ENCODE measurements at regions not wholly inside any gene's neighbourhood (a gene's known extent, or its start where the extent isn't known, plus 50 kb on each side); places are given as distances from the start of the nearest gene placed in this dataset.

DNA sequence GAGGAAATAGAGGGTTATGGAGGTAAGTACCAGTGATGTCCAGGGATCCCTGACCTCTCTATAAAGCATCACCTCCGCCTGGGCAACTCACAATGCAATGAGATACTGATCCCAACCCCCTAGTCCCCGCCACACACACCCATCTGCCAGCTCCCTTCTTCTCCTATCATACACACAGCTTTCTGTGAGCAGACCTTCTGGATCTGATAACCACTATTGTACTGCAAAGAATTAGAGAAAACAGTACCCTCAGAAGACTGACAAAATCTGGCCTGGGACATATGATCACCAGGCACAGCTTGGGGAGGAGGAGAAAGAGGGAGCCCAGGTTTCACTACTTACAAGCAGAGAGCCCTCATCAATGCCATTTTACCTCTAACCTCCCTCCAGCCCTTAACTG, 249.0 kb downstream of the SEC61B start:
- H3K79me1 ChIP-seq (replicated peaks; ENCODE audit: low read length, poor library complexity, severe bottlenecking): no peaks in the 10 kb centered on the region
- no peaks in the 10 kb centered on the region for H3K9me3 ChIP-seq (ENCODE audit: control insufficient read depth, low read length)
- H3K27ac ChIP-seq (ENCODE audit: low read length, poor library complexity, severe bottlenecking): no peak overlapping the region
- no peak overlapping the region for H3K9ac ChIP-seq (ENCODE audit: low read length)
- no peak overlapping the region for H4K91ac ChIP-seq (ENCODE audit: low read length)
- H2AK5ac ChIP-seq (ENCODE audit: low read length, severe bottlenecking): no peak overlapping the region
- H3K36me3 ChIP-seq (ENCODE audit: control insufficient read depth in 1 of 2, insufficient read depth in 2 of 2, low read depth in 1 of 2, low read length in 2 of 2): no peaks in the 10 kb centered on the region
- no peak overlapping the region for H3K23ac ChIP-seq (ENCODE audit: low read length in 2 of 2)
- no peak overlapping the region for H3K18ac ChIP-seq (ENCODE audit: low read depth in 1 of 2, low read length in 2 of 2)
- H3K27me3 ChIP-seq (ENCODE audit: control insufficient read depth in 1 of 2, insufficient read depth in 1 of 2, low read length in 2 of 2): peaks cover 0 to 3% of the 10 kb centered on the region in 2 experiments
- no peak overlapping the region for H3K4me3 ChIP-seq (ENCODE audit: insufficient read depth in 1 of 2, low read depth in 1 of 2, low read length in 2 of 2)
- no peak overlapping the region for H3K4me2 ChIP-seq (ENCODE audit: low read length, poor library complexity, severe bottlenecking)
- no peak overlapping the region for H2BK5ac ChIP-seq (ENCODE audit: low read depth, low read length, poor library complexity, severe bottlenecking)
- DNase-seq: no peak
- H4K8ac ChIP-seq (ENCODE audit: low read length): no peak overlapping the region
- WGBS: 90% methylated on average over 2 of the region's 2 CpGs
- H3K14ac ChIP-seq (ENCODE audit: low read length in 2 of 2): no peak overlapping the region
- no peaks in the 10 kb centered on the region for H3K4me1 ChIP-seq (ENCODE audit: control insufficient read depth, insufficient read depth, low read depth, low read length)
- no peak overlapping the region for H2BK12ac ChIP-seq (ENCODE audit: low read length in 2 of 2)
- H2BK120ac ChIP-seq (ENCODE audit: low read depth, low read length): no peak overlapping the region
- no peak overlapping the region for H2AFZ ChIP-seq (ENCODE audit: low read depth, low read length)
- H3K4ac ChIP-seq (ENCODE audit: low read depth in 1 of 2, low read length in 2 of 2): no peak overlapping the region
- H2BK15ac ChIP-seq (ENCODE audit: low read depth, poor library complexity, severe bottlenecking): no peak overlapping the region

DNA sequence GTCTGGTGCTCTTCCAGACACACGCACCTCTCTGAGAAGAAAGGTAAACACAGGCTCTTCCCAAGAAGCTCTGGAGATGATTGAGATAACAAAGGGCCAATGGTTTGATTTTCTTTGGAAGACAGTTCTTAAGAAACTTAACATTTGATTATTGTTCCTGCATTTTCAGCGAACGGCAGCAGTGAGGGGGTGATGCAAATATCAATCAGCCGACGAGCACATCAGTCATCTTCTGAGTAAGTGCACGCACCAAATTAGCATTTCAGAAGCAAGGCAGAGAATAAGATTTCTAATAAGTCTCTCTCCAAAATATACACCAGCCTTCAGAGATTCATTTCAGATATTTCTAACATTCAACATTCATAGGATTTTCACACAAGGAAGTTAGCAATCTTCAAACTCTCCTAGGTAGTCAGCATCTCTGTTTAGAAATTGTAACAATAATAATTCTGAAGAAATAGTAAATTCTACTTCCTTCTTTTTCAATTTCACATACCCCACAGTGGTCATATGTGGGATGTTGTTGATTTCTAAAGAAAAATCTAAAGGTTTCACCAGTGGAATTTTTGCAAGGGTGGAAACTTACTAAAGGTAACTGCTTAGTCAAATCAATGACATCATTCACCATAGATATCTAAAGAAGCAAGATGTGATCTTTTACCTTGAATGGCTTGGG, 250.3 kb downstream of the SEC61B start:
- H2BK12ac ChIP-seq (ENCODE audit: low read length in 2 of 2): no peak overlapping the region
- H4K8ac ChIP-seq (ENCODE audit: low read length): no peak overlapping the region
- H3K27me3 ChIP-seq (ENCODE audit: control insufficient read depth in 1 of 2, insufficient read depth in 1 of 2, low read length in 2 of 2): peaks cover 0 to 3% of the 10 kb centered on the region in 2 experiments
- no peak overlapping the region for H2BK120ac ChIP-seq (ENCODE audit: low read depth, low read length)
- no peak overlapping the region for H2AK5ac ChIP-seq (ENCODE audit: low read length, severe bottlenecking)
- no peaks in the 10 kb centered on the region for H3K9me3 ChIP-seq (ENCODE audit: control insufficient read depth, low read length)
- H3K4me1 ChIP-seq (ENCODE audit: control insufficient read depth, insufficient read depth, low read depth, low read length): no peaks in the 10 kb centered on the region
- no peak overlapping the region for H4K91ac ChIP-seq (ENCODE audit: low read length)
- no peak overlapping the region for H2BK15ac ChIP-seq (ENCODE audit: low read depth, poor library complexity, severe bottlenecking)
- H3K36me3 ChIP-seq (ENCODE audit: control insufficient read depth in 1 of 2, insufficient read depth in 2 of 2, low read depth in 1 of 2, low read length in 2 of 2): no peaks in the 10 kb centered on the region
- no peak overlapping the region for H3K27ac ChIP-seq (ENCODE audit: low read length, poor library complexity, severe bottlenecking)
- H3K14ac ChIP-seq (ENCODE audit: low read length in 2 of 2): no peak overlapping the region
- no peak overlapping the region for H3K9ac ChIP-seq (ENCODE audit: low read length)
- H3K4me2 ChIP-seq (ENCODE audit: low read length, poor library complexity, severe bottlenecking): no peak overlapping the region
- H3K23ac ChIP-seq (ENCODE audit: low read length in 2 of 2): no peak overlapping the region
- H2BK5ac ChIP-seq (ENCODE audit: low read depth, low read length, poor library complexity, severe bottlenecking): no peak overlapping the region
- no peaks in the 10 kb centered on the region for H3K79me1 ChIP-seq (replicated peaks; ENCODE audit: low read length, poor library complexity, severe bottlenecking)
- no peak overlapping the region for H3K18ac ChIP-seq (ENCODE audit: low read depth in 1 of 2, low read length in 2 of 2)
- no peak for DNase-seq
- H3K4ac ChIP-seq (ENCODE audit: low read depth in 1 of 2, low read length in 2 of 2): no peak overlapping the region
- no peak overlapping the region for H3K4me3 ChIP-seq (ENCODE audit: insufficient read depth in 1 of 2, low read depth in 1 of 2, low read length in 2 of 2)
- H2AFZ ChIP-seq (ENCODE audit: low read depth, low read length): no peak overlapping the region
- WGBS: 60% methylated on average over 6 of the region's 6 CpGs

DNA sequence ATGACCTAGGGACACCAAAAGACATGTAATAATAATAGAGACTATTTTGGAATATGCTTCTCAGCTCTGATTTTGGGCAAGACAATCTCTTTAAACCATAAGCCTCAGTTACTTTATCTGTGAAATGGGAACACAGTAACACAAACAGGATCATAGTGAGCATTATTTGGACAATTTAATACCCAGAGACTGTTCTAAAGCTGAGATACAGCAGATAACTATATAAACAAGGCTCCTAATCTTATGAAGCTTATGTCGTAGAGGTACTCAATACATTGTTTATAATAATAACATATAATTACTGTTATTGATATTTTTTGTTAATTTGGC, 250.8 kb downstream of the SEC61B start:
- no peak overlapping the region for H2AK5ac ChIP-seq (ENCODE audit: low read length, severe bottlenecking)
- no peak overlapping the region for H3K4ac ChIP-seq (ENCODE audit: low read depth in 1 of 2, low read length in 2 of 2)
- H3K9ac ChIP-seq (ENCODE audit: low read length): no peak overlapping the region
- no peak overlapping the region for H2BK120ac ChIP-seq (ENCODE audit: low read depth, low read length)
- H3K9me3 ChIP-seq (ENCODE audit: control insufficient read depth, low read length): no peaks in the 10 kb centered on the region
- no peak overlapping the region for H3K27ac ChIP-seq (ENCODE audit: low read length, poor library complexity, severe bottlenecking)
- H3K36me3 ChIP-seq (ENCODE audit: control insufficient read depth in 1 of 2, insufficient read depth in 2 of 2, low read depth in 1 of 2, low read length in 2 of 2): no peaks in the 10 kb centered on the region
- H3K27me3 ChIP-seq (ENCODE audit: control insufficient read depth in 1 of 2, insufficient read depth in 1 of 2, low read length in 2 of 2): peaks cover 0 to 3% of the 10 kb centered on the region in 2 experiments
- no peak overlapping the region for H3K18ac ChIP-seq (ENCODE audit: low read depth in 1 of 2, low read length in 2 of 2)
- H3K14ac ChIP-seq (ENCODE audit: low read length in 2 of 2): no peak overlapping the region
- no peak overlapping the region for H2BK5ac ChIP-seq (ENCODE audit: low read depth, low read length, poor library complexity, severe bottlenecking)
- DNase-seq: no peak
- H3K4me2 ChIP-seq (ENCODE audit: low read length, poor library complexity, severe bottlenecking): no peak overlapping the region
- WGBS: no CpG with 5 or more reads among the region's 1 CpG
- H3K4me1 ChIP-seq (ENCODE audit: control insufficient read depth, insufficient read depth, low read depth, low read length): no peaks in the 10 kb centered on the region
- no peak overlapping the region for H2BK15ac ChIP-seq (ENCODE audit: low read depth, poor library complexity, severe bottlenecking)
- no peak overlapping the region for H3K23ac ChIP-seq (ENCODE audit: low read length in 2 of 2)
- no peak overlapping the region for H2AFZ ChIP-seq (ENCODE audit: low read depth, low read length)
- H3K79me1 ChIP-seq (replicated peaks; ENCODE audit: low read length, poor library complexity, severe bottlenecking): no peaks in the 10 kb centered on the region
- H3K4me3 ChIP-seq (ENCODE audit: insufficient read depth in 1 of 2, low read depth in 1 of 2, low read length in 2 of 2): no peak overlapping the region
- no peak overlapping the region for H2BK12ac ChIP-seq (ENCODE audit: low read length in 2 of 2)
- no peak overlapping the region for H4K8ac ChIP-seq (ENCODE audit: low read length)
- H4K91ac ChIP-seq (ENCODE audit: low read length): no peak overlapping the region

- H3K27me3 ChIP-seq (ENCODE audit: control insufficient read depth in 1 of 2, insufficient read depth in 1 of 2, low read length in 2 of 2): peaks cover 0 to 3% of the 10 kb centered on the region in 2 experiments
- no peak overlapping the region for H3K18ac ChIP-seq (ENCODE audit: low read depth in 1 of 2, low read length in 2 of 2)
- H3K27ac ChIP-seq (ENCODE audit: low read length, poor library complexity, severe bottlenecking): no peak overlapping the region
- H3K9me3 ChIP-seq (ENCODE audit: control insufficient read depth, low read length): no peaks in the 10 kb centered on the region
- H3K4me1 ChIP-seq (ENCODE audit: control insufficient read depth, insufficient read depth, low read depth, low read length): no peaks in the 10 kb centered on the region
- H4K8ac ChIP-seq (ENCODE audit: low read length): no peak overlapping the region
- no peak overlapping the region for H4K91ac ChIP-seq (ENCODE audit: low read length)
- H3K4ac ChIP-seq (ENCODE audit: low read depth in 1 of 2, low read length in 2 of 2): no peak overlapping the region
- H2BK5ac ChIP-seq (ENCODE audit: low read depth, low read length, poor library complexity, severe bottlenecking): no peak overlapping the region
- DNase-seq: no peak
- no peak overlapping the region for H3K4me3 ChIP-seq (ENCODE audit: insufficient read depth in 1 of 2, low read depth in 1 of 2, low read length in 2 of 2)
- no peak overlapping the region for H2AFZ ChIP-seq (ENCODE audit: low read depth, low read length)
- no peak overlapping the region for H3K23ac ChIP-seq (ENCODE audit: low read length in 2 of 2)
- no peak overlapping the region for H2AK5ac ChIP-seq (ENCODE audit: low read length, severe bottlenecking)
- H2BK15ac ChIP-seq (ENCODE audit: low read depth, poor library complexity, severe bottlenecking): no peak overlapping the region
- no peak overlapping the region for H2BK120ac ChIP-seq (ENCODE audit: low read depth, low read length)
- no peaks in the 10 kb centered on the region for H3K36me3 ChIP-seq (ENCODE audit: control insufficient read depth in 1 of 2, insufficient read depth in 2 of 2, low read depth in 1 of 2, low read length in 2 of 2)
- H3K9ac ChIP-seq (ENCODE audit: low read length): no peak overlapping the region
- no peaks in the 10 kb centered on the region for H3K79me1 ChIP-seq (replicated peaks; ENCODE audit: low read length, poor library complexity, severe bottlenecking)
- no peak overlapping the region for H3K4me2 ChIP-seq (ENCODE audit: low read length, poor library complexity, severe bottlenecking)
- H3K14ac ChIP-seq (ENCODE audit: low read length in 2 of 2): no peak overlapping the region
- no peak overlapping the region for H2BK12ac ChIP-seq (ENCODE audit: low read length in 2 of 2)
Measured at GRCh38 chr9:99474186-99474585, 252.1 kb downstream of the SEC61B start.

All from mesenchymal stem cell (in vitro differentiated cells and primary cell).